OCI-LY1 (cell line): ENCODE measurements at regions not wholly inside any gene's neighbourhood (a gene's known extent, or its start where the extent isn't known, plus 50 kb on each side); places are given as distances from the start of the nearest gene placed in this dataset.

Source experiments
- H2AFZ ChIP-seq: fragments of 200-600 bp; sonication (generic), shearing (Covaris generic); 2 replicates; pipeline ENCODE4 v1.6.0; 2014; ENCODE audit warnings: antibody characterized with exemption, mild to moderate bottlenecking, low read length
- H3F3A ChIP-seq: fragments of 200-600 bp; sonication (generic), shearing (Covaris generic); 2 replicates; pipeline ENCODE4 v1.6.0; 2014; ENCODE audit warnings: mild to moderate bottlenecking, antibody characterized with exemption, low read length, moderate library complexity; ENCODE audit not compliant: insufficient read depth
- H3K27ac ChIP-seq: fragments of 200-600 bp; sonication (generic); 2 replicates; pipeline ENCODE4 v1.5.1; 2014; ENCODE audit warnings: low read length, mixed run types, mild to moderate bottlenecking, low read depth; ENCODE audit not compliant: poor library complexity, severe bottlenecking
- H3K27me3 ChIP-seq: fragments of 200-600 bp; sonication (generic); 2 replicates; pipeline ENCODE4 v1.6.0; 2014; ENCODE audit warnings: antibody characterized with exemption, mild to moderate bottlenecking, low read length, moderate library complexity; ENCODE audit not compliant: insufficient read depth
- H3K36me3 ChIP-seq: fragments of 200-600 bp; sonication (generic); 2 replicates; pipeline ENCODE4 v1.6.1; 2014; ENCODE audit warnings: mild to moderate bottlenecking, antibody characterized with exemption, low read length, moderate library complexity, mixed read lengths; ENCODE audit not compliant: insufficient read depth
- H3K4me1 ChIP-seq: fragments of 200-600 bp; sonication (generic); 2 replicates; pipeline ENCODE4 v1.5.1; 2014; ENCODE audit warnings: mild to moderate bottlenecking, low read length, moderate library complexity; ENCODE audit not compliant: insufficient read depth, severe bottlenecking
- H3K4me2 ChIP-seq: fragments of 200-600 bp; sonication (generic), shearing (Covaris generic); 2 replicates; pipeline ENCODE4 v1.6.1; 2014; ENCODE audit warnings: low read length
- H3K4me3 ChIP-seq: fragments of 200-600 bp; sonication (generic); 2 replicates; pipeline ENCODE4 v1.5.1; 2014; ENCODE audit warnings: low read length, low read depth, mild to moderate bottlenecking, mixed read lengths; ENCODE audit not compliant: poor library complexity, severe bottlenecking
- H3K79me2 ChIP-seq: fragments of 200-600 bp; shearing (Covaris generic); 2 replicates; pipeline ENCODE4 v1.6.1; 2016; ENCODE audit warnings: mixed run types, low read length, mixed read lengths; ENCODE audit not compliant: insufficient read depth
- H3K9ac ChIP-seq: fragments of 200-600 bp; sonication (generic), shearing (Covaris generic); 2 replicates; pipeline ENCODE4 v1.6.1; 2014; ENCODE audit warnings: mild to moderate bottlenecking, low read length, mixed read lengths
- H3K9me2 ChIP-seq: fragments of 200-600 bp; sonication (generic), shearing (Covaris generic); 2 replicates; pipeline ENCODE4 v1.6.1; 2014; ENCODE audit warnings: low read depth, mild to moderate bottlenecking, low read length, mixed read lengths
- H3K9me3 ChIP-seq: fragments of 200-600 bp; shearing (Covaris generic); 2 replicates; pipeline ENCODE4 v1.6.1; 2014; ENCODE audit warnings: low read length, mixed read lengths
- H4K20me1 ChIP-seq: fragments of 200-600 bp; sonication (generic), shearing (Covaris generic); 2 replicates; pipeline ENCODE4 v1.6.0; 2016; ENCODE audit warnings: mild to moderate bottlenecking, low read length; ENCODE audit not compliant: insufficient read depth
- CTCF ChIP-seq: fragments of 200-600 bp; sonication (generic), shearing (Covaris generic); IDR thresholded peaks from 2 replicates; pipeline ENCODE4 v1.5.1; 2017; ENCODE audit warnings: mild to moderate bottlenecking, antibody characterized with exemption, low read length, moderate library complexity, mixed read lengths
- EZH2 ChIP-seq: fragments of 200-600 bp; sonication (generic), shearing (Covaris generic); IDR thresholded peaks from 2 replicates; pipeline ENCODE4 v1.8.0; 2017; ENCODE audit warnings: borderline replicate concordance, mixed run types, mild to moderate bottlenecking, antibody characterized with exemption, low read length, moderate library complexity, mixed read lengths

- no peaks in the 10 kb centered on the region for H3K4me1 ChIP-seq
- no peaks in the 10 kb centered on the region for H4K20me1 ChIP-seq
- H3K36me3 ChIP-seq = no peaks in the 10 kb centered on the region
- H3K27me3 ChIP-seq = no peaks in the 10 kb centered on the region
- H3K9me3 ChIP-seq = 0 out of 2 replicates have a peak, but pooled peaks cover 3% of the 10 kb centered on the region
- no peak overlapping the region for H3K4me2 ChIP-seq
- no peak overlapping the region for H3K9ac ChIP-seq
- H3K9me2 ChIP-seq = no peaks in the 10 kb centered on the region
- H3F3A ChIP-seq = no peaks in the 10 kb centered on the region
- TF ChIP-seq CTCF (no peak), EZH2 (no peak)
- no peak overlapping the region for H2AFZ ChIP-seq
- H3K4me3 ChIP-seq = no peak overlapping the region
- H3K27ac ChIP-seq = no peak overlapping the region
- no peaks in the 10 kb centered on the region for H3K79me2 ChIP-seq
Measured at GRCh38 chr2:238747114-238747513, 100.8 kb upstream of the TWIST2 start.

GRCh38 chr2:238747557-238747956, 100.3 kb upstream of the TWIST2 start:
- no peak overlapping the region for H3K9ac ChIP-seq
- H3K9me3 ChIP-seq = 0 out of 2 replicates have a peak, but pooled peaks cover 3% of the 10 kb centered on the region
- H3K36me3 ChIP-seq = no peaks in the 10 kb centered on the region
- H3K4me1 ChIP-seq = no peaks in the 10 kb centered on the region
- no peaks in the 10 kb centered on the region for H3K79me2 ChIP-seq
- no peaks in the 10 kb centered on the region for H3K9me2 ChIP-seq
- no peak overlapping the region for H3K27ac ChIP-seq
- no peak overlapping the region for H3K4me3 ChIP-seq
- no peak for TF ChIP-seq EZH2
- no peak for TF ChIP-seq CTCF
- H3K27me3 ChIP-seq = no peaks in the 10 kb centered on the region
- H3F3A ChIP-seq = no peaks in the 10 kb centered on the region
- no peak overlapping the region for H3K4me2 ChIP-seq
- no peaks in the 10 kb centered on the region for H4K20me1 ChIP-seq
- no peak overlapping the region for H2AFZ ChIP-seq

GRCh38 chr2:238750212-238750904, 97.5 kb upstream of the TWIST2 start:
- 0 out of 2 replicates have a peak, but pooled peaks cover 3% of the 10 kb centered on the region for H3K9me3 ChIP-seq
- H4K20me1 ChIP-seq = no peaks in the 10 kb centered on the region
- no peak overlapping the region for H3K4me2 ChIP-seq
- H3F3A ChIP-seq = no peaks in the 10 kb centered on the region
- no peak overlapping the region for H3K4me3 ChIP-seq
- no peaks in the 10 kb centered on the region for H3K9me2 ChIP-seq
- TF ChIP-seq EZH2 (no peak), CTCF (no peak)
- no peak overlapping the region for H2AFZ ChIP-seq
- H3K27ac ChIP-seq = no peak overlapping the region
- no peaks in the 10 kb centered on the region for H3K4me1 ChIP-seq
- no peaks in the 10 kb centered on the region for H3K79me2 ChIP-seq
- no peak overlapping the region for H3K9ac ChIP-seq
- no peaks in the 10 kb centered on the region for H3K36me3 ChIP-seq
- no peaks in the 10 kb centered on the region; the same call in 1 of the 2 replicates for H3K27me3 ChIP-seq
